ENCODE measurements at regions not wholly inside any gene's neighbourhood (a gene's known extent, or its start where the extent isn't known, plus 50 kb on each side); places are given as distances from the start of the nearest gene placed in this dataset.

DNA sequence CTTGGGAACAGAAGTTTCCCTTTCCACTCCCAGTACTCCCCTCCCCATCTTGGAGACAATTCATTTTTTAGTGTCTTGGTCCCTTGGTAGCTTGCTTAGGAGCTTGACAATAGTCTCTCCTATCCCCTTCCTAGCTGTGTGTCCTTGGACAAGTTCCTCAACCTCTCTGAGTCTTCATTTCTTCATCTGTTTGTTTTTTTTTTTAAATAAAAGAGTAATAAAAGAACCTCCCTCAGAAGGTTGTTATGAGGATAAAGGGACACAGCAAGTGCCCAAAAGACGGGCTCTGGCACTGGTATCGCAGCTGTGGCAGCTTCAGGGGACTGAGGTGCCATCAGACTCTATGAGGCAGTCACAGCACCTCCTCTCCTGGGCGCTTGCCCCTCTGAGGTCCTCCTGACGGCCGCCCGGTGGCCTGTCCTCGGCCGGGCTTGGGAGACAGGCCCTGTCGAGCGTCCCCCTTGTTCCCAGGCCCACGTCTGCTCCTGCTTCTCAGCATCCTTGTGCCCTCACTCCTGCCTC is 689.2 kb downstream of the MATN1 start:
- Histone ChIP-seq H3K27me3 (no peaks in the 10 kb centered on the region), H3K4me3 (no peak overlapping the region), H3K4me1 (no peaks in the 10 kb centered on the region), H3K36me3 (no peaks in the 10 kb centered on the region), H3K27ac (no peak overlapping the region), H3K9me3 (no peaks in the 10 kb centered on the region)
- TF ChIP-seq, protein P1, sequence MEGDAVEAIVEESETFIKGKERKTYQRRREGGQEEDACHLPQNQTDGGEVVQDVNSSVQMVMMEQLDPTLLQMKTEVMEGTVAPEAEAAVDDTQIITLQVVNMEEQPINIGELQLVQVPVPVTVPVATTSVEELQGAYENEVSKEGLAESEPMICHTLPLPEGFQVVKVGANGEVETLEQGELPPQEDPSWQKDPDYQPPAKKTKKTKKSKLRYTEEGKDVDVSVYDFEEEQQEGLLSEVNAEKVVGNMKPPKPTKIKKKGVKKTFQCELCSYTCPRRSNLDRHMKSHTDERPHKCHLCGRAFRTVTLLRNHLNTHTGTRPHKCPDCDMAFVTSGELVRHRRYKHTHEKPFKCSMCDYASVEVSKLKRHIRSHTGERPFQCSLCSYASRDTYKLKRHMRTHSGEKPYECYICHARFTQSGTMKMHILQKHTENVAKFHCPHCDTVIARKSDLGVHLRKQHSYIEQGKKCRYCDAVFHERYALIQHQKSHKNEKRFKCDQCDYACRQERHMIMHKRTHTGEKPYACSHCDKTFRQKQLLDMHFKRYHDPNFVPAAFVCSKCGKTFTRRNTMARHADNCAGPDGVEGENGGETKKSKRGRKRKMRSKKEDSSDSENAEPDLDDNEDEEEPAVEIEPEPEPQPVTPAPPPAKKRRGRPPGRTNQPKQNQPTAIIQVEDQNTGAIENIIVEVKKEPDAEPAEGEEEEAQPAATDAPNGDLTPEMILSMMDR (IDR thresholded peaks at IDR 0.05), result no peak
- no peak for DNase-seq (ENCODE audit: low spot score in 2 of 2)
- intact Hi-C loops (cut with DNase I), result no loop called here

GRCh38 chr1:30033256-30034104 is 689.9 kb downstream of the MATN1 start:
- DNase-seq (ENCODE audit: low spot score in 2 of 2), result no peak
- Histone ChIP-seq H3K9me3 (no peaks in the 10 kb centered on the region), H3K27ac (no peak overlapping the region), H3K4me3 (no peak overlapping the region), H3K36me3 (no peaks in the 10 kb centered on the region), H3K4me1 (no peaks in the 10 kb centered on the region), H3K27me3 (no peaks in the 10 kb centered on the region)
- intact Hi-C loops (cut with DNase I), result no loop called here
- TF ChIP-seq, protein P1 (IDR thresholded peaks at IDR 0.05), result no peak

DNA sequence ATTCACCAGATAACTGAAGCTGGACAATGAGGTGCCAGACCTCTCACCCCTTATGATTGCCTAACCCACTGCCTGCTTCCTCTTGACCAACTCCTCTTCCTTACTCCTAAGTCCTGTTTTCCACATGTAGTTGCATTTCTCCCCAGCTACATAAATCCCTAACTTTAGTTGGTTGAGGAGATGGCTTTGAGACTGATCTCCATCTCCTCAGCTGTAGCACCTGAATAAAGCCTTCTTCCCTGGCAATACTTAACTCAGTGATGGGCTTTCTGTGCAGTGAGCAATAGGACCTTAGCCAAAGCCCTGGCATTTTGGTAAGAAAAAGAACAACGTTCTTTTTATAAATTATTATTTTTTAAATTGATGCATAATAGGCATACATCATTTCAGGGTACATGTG is 691.1 kb downstream of the MATN1 start:
- DNase-seq (ENCODE audit: low spot score in 2 of 2), result no peak
- Histone ChIP-seq H3K27me3 (no peaks in the 10 kb centered on the region), H3K4me3 (no peak overlapping the region), H3K9me3 (no peaks in the 10 kb centered on the region), H3K27ac (no peak overlapping the region), H3K4me1 (no peaks in the 10 kb centered on the region), H3K36me3 (no peaks in the 10 kb centered on the region)
- TF ChIP-seq, protein P1 (IDR thresholded peaks at IDR 0.05), result no peak
- intact Hi-C loops (cut with DNase I), result no loop called here

DNA sequence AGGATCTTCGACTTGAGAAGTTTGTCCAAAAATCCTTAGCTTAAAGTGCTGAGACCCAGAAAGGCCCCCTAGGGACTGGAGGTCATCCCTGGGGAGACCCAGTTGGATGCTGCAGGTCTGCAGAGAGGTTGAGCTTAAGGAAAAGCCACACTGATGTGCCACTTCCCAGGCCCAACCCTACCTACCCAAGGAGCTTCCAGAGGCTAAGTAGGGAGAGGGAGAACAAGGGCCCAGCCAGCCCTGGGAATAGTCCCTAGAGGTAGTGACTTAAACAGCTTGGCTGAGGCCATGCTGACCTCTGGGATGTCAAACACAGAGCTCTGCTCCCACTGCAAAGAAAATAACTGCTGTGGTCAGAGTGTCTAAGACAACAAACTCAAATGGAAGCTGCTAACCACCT is 693.7 kb downstream of the MATN1 start:
- no peak overlapping the region for H3K4me3 ChIP-seq
- H3K4me1 ChIP-seq, result no peaks in the 10 kb centered on the region
- no peaks in the 10 kb centered on the region for H3K9me3 ChIP-seq
- TF ChIP-seq, protein P1 (IDR thresholded peaks at IDR 0.05), result no peak
- H3K27ac ChIP-seq, result no peak overlapping the region
- intact Hi-C loops (cut with DNase I), result no loop called here
- H3K27me3 ChIP-seq, result no peaks in the 10 kb centered on the region
- DNase-seq (ENCODE audit: low spot score in 2 of 2), result peak in 1 of 2 donors; percentile 31
- no peaks in the 10 kb centered on the region for H3K36me3 ChIP-seq

GRCh38 chr1:30028939-30029338 is 694.4 kb downstream of the MATN1 start:
- intact Hi-C loops (cut with DNase I), result no loop called here
- no peak overlapping the region for H3K27ac ChIP-seq
- no peaks in the 10 kb centered on the region for H3K27me3 ChIP-seq
- TF ChIP-seq, protein P1 (IDR thresholded peaks at IDR 0.05), result no peak
- no peak overlapping the region for H3K4me3 ChIP-seq
- H3K9me3 ChIP-seq, result no peaks in the 10 kb centered on the region
- no peaks in the 10 kb centered on the region for H3K36me3 ChIP-seq
- no peak for DNase-seq (ENCODE audit: low spot score in 2 of 2)
- no peaks in the 10 kb centered on the region for H3K4me1 ChIP-seq
